ENCODE measurements at regions not wholly inside any gene's neighbourhood (a gene's known extent, or its start where the extent isn't known, plus 50 kb on each side); places are given as distances from the start of the nearest gene placed in this dataset.
"Not testable (repeated sequence)": the region's sequence is repeated elsewhere in the genome, so short reads cannot be mapped to it uniquely, and the experiment has no call there.

DNA sequence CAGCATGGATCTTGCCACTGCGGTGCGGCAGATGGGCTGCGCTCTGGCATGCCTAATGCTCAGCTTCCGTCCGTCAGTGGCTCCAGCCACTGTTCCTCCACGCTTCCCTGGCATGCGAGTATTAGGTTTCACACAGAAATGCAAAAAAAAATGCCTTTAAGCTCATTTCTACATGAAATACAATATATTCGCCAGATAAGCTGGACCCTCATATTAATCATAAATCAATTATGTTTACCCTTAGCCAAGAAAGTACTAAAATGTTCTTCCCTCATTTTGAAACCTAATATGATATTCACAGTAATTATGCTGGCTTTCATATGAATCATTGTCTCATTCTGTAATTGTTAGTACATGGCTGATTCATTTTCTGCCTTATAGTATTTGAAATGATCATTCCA, 115.5 kb upstream of the FAM241A start:
- no peak for DNase-seq
- H3K4me1 ChIP-seq (ENCODE audit: insufficient read depth) = no peaks in the 10 kb centered on the region
- H3K36me3 ChIP-seq = no peaks in the 10 kb centered on the region
- TF ChIP-seq, protein P1, sequence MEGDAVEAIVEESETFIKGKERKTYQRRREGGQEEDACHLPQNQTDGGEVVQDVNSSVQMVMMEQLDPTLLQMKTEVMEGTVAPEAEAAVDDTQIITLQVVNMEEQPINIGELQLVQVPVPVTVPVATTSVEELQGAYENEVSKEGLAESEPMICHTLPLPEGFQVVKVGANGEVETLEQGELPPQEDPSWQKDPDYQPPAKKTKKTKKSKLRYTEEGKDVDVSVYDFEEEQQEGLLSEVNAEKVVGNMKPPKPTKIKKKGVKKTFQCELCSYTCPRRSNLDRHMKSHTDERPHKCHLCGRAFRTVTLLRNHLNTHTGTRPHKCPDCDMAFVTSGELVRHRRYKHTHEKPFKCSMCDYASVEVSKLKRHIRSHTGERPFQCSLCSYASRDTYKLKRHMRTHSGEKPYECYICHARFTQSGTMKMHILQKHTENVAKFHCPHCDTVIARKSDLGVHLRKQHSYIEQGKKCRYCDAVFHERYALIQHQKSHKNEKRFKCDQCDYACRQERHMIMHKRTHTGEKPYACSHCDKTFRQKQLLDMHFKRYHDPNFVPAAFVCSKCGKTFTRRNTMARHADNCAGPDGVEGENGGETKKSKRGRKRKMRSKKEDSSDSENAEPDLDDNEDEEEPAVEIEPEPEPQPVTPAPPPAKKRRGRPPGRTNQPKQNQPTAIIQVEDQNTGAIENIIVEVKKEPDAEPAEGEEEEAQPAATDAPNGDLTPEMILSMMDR (IDR thresholded peaks at IDR 0.05) = no peak
- TF ChIP-seq POLR2A (IDR thresholded peaks at IDR 0.05) (no peak), EP300 (IDR thresholded peaks at IDR 0.05) (no peak)
- no peak overlapping the region for H3K27ac ChIP-seq
- WGBS, 3 donors = 25 to 30% (median 28%) methylated on average over 8 of the region's 8 CpGs
- no peak overlapping the region for H3K4me3 ChIP-seq
- no peaks in the 10 kb centered on the region for H3K9me3 ChIP-seq
- intact Hi-C loops (cut with DNase I) = no loop called here
- H3K27me3 ChIP-seq = no peaks in the 10 kb centered on the region

- Histone ChIP-seq H3K27me3 (no peaks in the 10 kb centered on the region), H3K36me3 (no peaks in the 10 kb centered on the region), H3K27ac (no peak overlapping the region), H3K4me3 (no peak overlapping the region), H3K9me3 (no peaks in the 10 kb centered on the region), H3K4me1 (ENCODE audit: insufficient read depth) (no peaks in the 10 kb centered on the region)
- WGBS, 3 donors = 9 to 14% (median 10%) methylated on average over 6 of the region's 6 CpGs
- DNase-seq = no peak
- TF ChIP-seq EP300 (IDR thresholded peaks at IDR 0.05) (no peak), POLR2A (IDR thresholded peaks at IDR 0.05) (no peak)
- TF ChIP-seq, protein P1 (IDR thresholded peaks at IDR 0.05) = no peak
- intact Hi-C loops (cut with DNase I) = no loop called here
These were observed 113.4 kb upstream of the FAM241A start for GRCh38 chr4:112031712-112032328.

GRCh38 chr4:112036886-112037285, 108.4 kb upstream of the FAM241A start:
- Histone ChIP-seq H3K4me3 (no peak overlapping the region), H3K9me3 (no peaks in the 10 kb centered on the region), H3K36me3 (no peaks in the 10 kb centered on the region), H3K4me1 (ENCODE audit: insufficient read depth) (no peaks in the 10 kb centered on the region), H3K27me3 (no peaks in the 10 kb centered on the region), H3K27ac (no peak overlapping the region)
- 12 to 16% (median 12%) methylated on average over 3 of the region's 3 CpGs for WGBS, 3 donors
- intact Hi-C loops (cut with DNase I) = no loop called here
- no peak for DNase-seq
- no peak for TF ChIP-seq POLR2A (IDR thresholded peaks at IDR 0.05)
- TF ChIP-seq, protein P1 (IDR thresholded peaks at IDR 0.05) = no peak
- TF ChIP-seq EP300 (IDR thresholded peaks at IDR 0.05) = no peak

- Histone ChIP-seq H3K9me3 (no peaks in the 10 kb centered on the region), H3K36me3 (no peaks in the 10 kb centered on the region), H3K4me1 (ENCODE audit: insufficient read depth) (no peaks in the 10 kb centered on the region), H3K27ac (no peak overlapping the region), H3K27me3 (no peaks in the 10 kb centered on the region), H3K4me3 (no peak overlapping the region)
- WGBS, 3 donors = 72 to 86% (median 81%) methylated on average over 2 of the region's 2 CpGs
- no peak for DNase-seq
- TF ChIP-seq, protein P1 (IDR thresholded peaks at IDR 0.05) = no peak
- TF ChIP-seq POLR2A (IDR thresholded peaks at IDR 0.05) = no peak
- no peak for TF ChIP-seq EP300 (IDR thresholded peaks at IDR 0.05)
- intact Hi-C loops (cut with DNase I) = no loop called here
These were observed 106.4 kb upstream of the FAM241A start for GRCh38 chr4:112038861-112039260.

- H3K27me3 ChIP-seq; H3K27ac ChIP-seq; DNase-seq; intact Hi-C loops (cut with DNase I); H3K4me1 ChIP-seq (ENCODE audit: insufficient read depth); H3K4me3 ChIP-seq; H3K9me3 ChIP-seq; H3K36me3 ChIP-seq: not testable (repeated sequence)
- WGBS, 3 donors = 90 to 93% (median 90%) methylated on average over 3 of the region's 3 CpGs
These were observed 96.1 kb upstream of the FAM241A start for GRCh38 chr4:112049119-112049518.
